22Rv1 (cell line): ENCODE measurements at regions not wholly inside any gene's neighbourhood (a gene's known extent, or its start where the extent isn't known, plus 50 kb on each side); places are given as distances from the start of the nearest gene placed in this dataset.
"Not testable (repeated sequence)": the region's sequence is repeated elsewhere in the genome, so short reads cannot be mapped to it uniquely, and the experiment has no call there.

Experiments
- H3K27ac ChIP-seq: fragments of 450-650 bp; 2 replicates; pipeline ENCODE4 v1.5.1; 2017
- ZFX ChIP-seq: fragments of 450-650 bp; IDR thresholded peaks from 2 replicates; pipeline ENCODE4 v1.6.1; 2017; ENCODE audit warnings: antibody characterized with exemption, borderline replicate concordance
- TF ChIP-seq, protein P1 (sequence below): fragments of 450-650 bp; IDR thresholded peaks from 2 replicates; pipeline ENCODE4 v1.5.1; 2017; ENCODE audit warnings: mild to moderate bottlenecking

DNA sequence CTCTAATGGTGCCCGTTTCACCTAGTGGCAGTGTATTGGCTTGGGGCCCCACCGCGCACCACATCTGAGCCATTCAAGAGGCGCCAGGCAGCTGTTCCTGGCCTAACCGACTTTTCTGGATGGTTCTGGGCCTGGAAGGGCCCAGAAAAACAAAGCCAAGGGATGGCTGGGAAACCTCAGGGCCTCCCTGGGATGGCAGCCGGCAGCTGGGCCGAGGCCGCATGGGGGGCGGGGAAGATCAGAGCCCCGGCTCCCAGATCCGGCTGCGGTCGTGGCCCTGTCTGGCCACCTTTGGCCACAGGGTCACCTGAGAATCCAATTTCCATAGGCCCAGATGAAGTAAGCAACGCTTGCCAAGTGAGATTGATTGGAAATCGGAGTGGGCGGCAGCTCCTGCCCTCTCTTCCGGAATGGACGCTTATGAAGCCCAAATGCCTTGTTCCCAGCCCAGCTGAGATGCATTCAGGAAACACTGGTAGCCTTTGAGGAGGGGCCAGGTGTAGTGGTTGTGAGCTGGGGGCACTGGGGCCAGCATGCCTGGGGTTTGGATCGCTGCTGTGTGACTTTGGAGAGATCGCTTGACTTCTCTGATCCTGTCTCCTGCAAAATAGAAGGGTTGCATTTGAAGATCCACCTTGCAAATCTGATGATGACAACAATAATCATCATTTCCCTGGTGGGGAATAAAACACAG, 163.8 kb upstream of the GSE1 start:
- TF ChIP-seq ZFX: no peak
- TF ChIP-seq, protein P1, sequence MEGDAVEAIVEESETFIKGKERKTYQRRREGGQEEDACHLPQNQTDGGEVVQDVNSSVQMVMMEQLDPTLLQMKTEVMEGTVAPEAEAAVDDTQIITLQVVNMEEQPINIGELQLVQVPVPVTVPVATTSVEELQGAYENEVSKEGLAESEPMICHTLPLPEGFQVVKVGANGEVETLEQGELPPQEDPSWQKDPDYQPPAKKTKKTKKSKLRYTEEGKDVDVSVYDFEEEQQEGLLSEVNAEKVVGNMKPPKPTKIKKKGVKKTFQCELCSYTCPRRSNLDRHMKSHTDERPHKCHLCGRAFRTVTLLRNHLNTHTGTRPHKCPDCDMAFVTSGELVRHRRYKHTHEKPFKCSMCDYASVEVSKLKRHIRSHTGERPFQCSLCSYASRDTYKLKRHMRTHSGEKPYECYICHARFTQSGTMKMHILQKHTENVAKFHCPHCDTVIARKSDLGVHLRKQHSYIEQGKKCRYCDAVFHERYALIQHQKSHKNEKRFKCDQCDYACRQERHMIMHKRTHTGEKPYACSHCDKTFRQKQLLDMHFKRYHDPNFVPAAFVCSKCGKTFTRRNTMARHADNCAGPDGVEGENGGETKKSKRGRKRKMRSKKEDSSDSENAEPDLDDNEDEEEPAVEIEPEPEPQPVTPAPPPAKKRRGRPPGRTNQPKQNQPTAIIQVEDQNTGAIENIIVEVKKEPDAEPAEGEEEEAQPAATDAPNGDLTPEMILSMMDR: no peak
- no peak overlapping the region for H3K27ac ChIP-seq

DNA sequence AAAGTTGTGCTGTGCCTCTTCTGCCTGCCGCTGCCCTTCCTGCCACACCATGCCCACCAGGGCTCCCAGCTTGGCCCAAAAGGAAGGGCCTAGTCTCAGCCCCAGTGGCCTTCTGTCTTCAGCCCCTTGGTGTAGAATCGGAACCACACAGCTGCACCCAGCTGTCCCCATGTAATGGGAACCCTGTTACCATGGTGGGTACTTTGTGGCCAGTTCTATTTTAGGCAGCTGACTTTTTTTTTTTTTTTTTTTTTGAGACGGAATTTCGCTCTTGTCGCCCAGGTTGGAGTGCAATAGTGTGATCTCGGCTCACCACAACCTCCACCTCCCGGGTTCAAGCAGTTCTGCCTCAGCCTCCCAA, 163.3 kb upstream of the GSE1 start:
- TF ChIP-seq, protein P1: no peak
- no peak for TF ChIP-seq ZFX
- H3K27ac ChIP-seq: no peak overlapping the region

DNA sequence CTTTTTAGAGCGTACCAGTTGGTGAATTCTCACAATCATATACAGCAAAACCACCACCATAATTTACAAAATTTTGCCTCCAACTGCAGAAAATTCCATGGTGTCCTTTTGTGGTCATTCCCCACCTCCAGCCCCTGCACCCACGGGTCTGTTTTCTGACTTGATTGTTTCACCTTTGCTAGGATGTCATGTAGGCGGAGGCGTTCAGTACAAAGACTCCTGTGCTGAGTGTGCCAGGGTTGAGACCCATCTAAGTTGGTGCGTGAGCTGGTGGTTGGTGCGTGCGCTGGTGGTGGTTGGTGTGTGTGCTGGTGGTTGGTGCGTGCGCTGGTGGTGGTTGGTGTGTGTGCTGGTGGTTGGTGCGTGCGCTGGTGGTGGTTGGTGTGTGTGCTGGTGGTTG, 162.0 kb upstream of the GSE1 start:
- not testable (repeated sequence) for H3K27ac ChIP-seq

DNA sequence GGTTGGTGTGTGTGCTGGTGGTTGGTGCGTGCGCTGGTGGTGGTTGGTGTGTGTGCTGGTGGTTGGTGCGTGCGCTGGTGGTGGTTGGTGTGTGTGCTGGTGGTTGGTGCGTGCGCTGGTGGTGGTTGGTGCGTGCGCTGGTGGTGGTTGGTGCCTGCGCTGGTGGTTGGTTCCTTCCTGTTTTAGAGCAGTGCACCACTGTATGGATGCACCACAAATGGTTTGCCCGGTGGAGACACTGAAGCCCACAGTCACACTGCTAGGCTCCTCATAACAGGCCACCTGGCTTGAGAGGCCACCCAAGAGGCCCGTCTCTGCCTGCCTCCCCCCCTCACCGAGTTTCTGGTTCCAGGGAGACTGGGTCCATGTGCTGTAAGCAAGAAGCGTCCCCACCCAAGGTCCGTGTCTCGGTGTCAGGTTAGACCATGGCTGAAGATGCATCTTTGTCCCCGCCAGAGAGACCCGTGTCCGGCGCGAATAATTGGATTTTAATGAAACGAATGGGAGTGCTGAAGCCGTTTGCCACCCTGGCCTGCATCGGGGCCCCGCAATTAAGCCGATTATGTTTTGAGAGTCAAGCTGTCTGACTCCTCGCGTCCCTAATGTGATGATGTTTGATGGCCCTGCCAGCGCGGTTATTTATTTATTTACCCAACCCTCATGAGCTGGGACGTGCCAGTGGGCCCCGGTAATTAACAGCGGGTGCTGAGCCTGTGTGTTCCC, 161.3 kb upstream of the GSE1 start:
- no peak for TF ChIP-seq ZFX
- TF ChIP-seq, protein P1: no peak
- no peak overlapping the region for H3K27ac ChIP-seq

DNA sequence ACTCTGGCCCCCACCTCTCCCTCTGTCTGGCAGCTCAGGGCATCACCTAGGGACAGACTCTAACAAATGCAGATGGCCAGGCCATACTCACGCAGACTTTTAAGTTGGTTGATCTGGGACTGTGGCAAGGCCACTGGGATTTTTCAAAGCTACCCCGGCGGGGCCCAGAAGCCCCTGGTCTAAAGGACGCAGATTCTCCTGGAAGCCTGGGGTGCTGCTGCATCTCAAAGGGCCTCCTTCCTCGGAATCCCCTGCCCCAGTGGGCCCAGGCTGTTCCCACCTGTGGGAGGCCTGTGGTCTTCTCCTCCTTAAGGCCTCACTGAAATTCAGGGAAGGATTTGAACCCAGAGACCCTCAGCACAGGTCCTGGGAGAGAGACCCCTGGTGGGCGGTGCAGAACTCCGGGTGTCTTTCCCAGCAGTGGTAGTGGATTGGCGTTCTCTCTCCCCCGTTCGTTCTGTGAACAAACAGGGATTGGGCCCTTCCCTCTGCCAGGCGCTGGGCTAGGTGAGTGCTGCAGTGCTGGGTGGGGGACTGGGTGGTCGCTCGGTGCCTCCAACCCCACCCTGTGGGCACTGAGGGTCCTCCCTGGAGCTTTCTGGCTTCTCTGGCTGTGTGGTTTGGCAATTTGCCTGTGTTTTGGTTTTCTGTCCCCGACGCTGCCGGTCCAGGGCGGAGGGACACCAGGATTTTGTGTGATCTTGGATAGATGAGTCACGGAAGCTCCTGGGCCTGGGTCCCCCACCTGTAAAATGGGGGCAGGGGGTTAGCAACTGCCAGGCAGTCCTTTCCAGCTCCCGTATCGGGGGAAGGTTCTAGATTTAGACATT, 160.5 kb upstream of the GSE1 start:
- TF ChIP-seq ZFX: no peak
- TF ChIP-seq, protein P1: no peak
- H3K27ac ChIP-seq: no peak overlapping the region

DNA sequence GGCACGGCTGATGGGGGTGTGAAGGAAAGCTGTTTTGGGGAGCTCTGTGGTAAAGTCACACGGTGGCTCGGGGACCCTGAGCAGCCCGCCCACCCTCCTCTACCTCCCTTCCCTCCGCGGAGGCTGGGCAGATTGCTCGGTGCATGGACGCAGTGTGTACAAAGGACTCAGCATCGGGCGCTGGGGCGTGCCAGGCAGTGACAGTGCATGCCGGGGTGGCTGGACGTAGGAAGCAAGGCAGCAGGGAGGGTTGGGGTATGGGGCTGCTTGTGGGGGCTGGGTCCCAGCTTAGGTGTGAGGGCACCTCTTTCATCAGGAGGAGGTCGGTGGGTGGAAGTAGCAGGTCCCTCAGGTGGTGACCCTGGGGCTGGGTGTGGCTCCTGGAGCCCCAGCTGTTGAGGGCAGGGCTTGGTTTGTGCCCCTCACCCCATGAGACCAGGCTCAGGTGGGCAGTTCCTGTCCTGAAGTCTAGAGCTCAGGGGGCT, 159.9 kb upstream of the GSE1 start:
- H3K27ac ChIP-seq: no peak overlapping the region
- no peak for TF ChIP-seq ZFX
- TF ChIP-seq, protein P1: no peak

DNA sequence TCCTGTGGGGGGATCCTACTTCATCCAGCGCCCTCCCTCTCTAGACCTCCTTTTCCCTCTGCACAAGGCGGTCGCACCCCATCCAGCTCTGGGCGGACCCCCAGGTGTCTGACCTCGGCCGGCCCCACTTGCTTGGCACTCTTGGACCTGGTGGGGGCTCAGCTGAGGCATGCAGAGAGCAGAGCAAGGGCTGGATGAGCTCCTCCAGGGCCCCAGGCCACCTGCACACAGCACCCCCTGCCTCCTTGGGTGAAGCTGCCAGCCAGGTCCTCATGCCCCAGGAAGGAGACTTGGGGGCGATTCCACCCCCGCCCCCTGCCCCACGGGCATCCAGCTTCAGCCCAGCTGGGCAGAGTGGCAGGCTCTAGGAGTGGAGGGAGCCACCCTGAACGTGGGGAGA, 159.4 kb upstream of the GSE1 start:
- TF ChIP-seq ZFX: no peak
- TF ChIP-seq, protein P1: no peak
- H3K27ac ChIP-seq: no peak overlapping the region
